Osteocyte (in vitro differentiated cells): ENCODE measurements at regions not wholly inside any gene's neighbourhood (a gene's known extent, or its start where the extent isn't known, plus 50 kb on each side); places are given as distances from the start of the nearest gene placed in this dataset.

ENCODE experiments used
- DNase-seq: peaks from one replicate; pipeline ENCODE4 v3.0.0; 2021; ENCODE audit warnings: mixed read lengths; ENCODE audit not compliant: unreplicated experiment; ENCODE audit errors: extremely low spot score
- H3K27ac Mint-ChIP-seq: one replicate; pipeline ENCODE4 v1.8.0; 2021; ENCODE audit warnings: mild to moderate bottlenecking, mixed read lengths; ENCODE audit not compliant: unreplicated experiment
- H3K27me3 Mint-ChIP-seq: one replicate; pipeline ENCODE4 v1.8.0; 2021; ENCODE audit warnings: mixed read lengths; ENCODE audit not compliant: unreplicated experiment
- H3K36me3 Mint-ChIP-seq: one replicate; pipeline ENCODE4 v1.8.0; 2021; ENCODE audit warnings: mixed read lengths; ENCODE audit not compliant: unreplicated experiment
- H3K4me1 Mint-ChIP-seq: one replicate; pipeline ENCODE4 v1.8.0; 2021; ENCODE audit warnings: mixed read lengths; ENCODE audit not compliant: unreplicated experiment
- H3K4me3 Mint-ChIP-seq: one replicate; pipeline ENCODE4 v1.8.0; 2021; ENCODE audit warnings: mild to moderate bottlenecking, moderate library complexity, mixed read lengths; ENCODE audit not compliant: unreplicated experiment
- H3K9me3 Mint-ChIP-seq: one replicate; pipeline ENCODE4 v1.8.0; 2021; ENCODE audit warnings: mixed read lengths; ENCODE audit not compliant: unreplicated experiment
- CTCF ChIP-seq: fragments of 200-600 bp; sonication (generic); IDR thresholded peaks from 2 replicates; pipeline ENCODE4 v1.5.0; 2021; ENCODE audit warnings: antibody characterized with exemption, mild to moderate bottlenecking, moderate library complexity

DNA sequence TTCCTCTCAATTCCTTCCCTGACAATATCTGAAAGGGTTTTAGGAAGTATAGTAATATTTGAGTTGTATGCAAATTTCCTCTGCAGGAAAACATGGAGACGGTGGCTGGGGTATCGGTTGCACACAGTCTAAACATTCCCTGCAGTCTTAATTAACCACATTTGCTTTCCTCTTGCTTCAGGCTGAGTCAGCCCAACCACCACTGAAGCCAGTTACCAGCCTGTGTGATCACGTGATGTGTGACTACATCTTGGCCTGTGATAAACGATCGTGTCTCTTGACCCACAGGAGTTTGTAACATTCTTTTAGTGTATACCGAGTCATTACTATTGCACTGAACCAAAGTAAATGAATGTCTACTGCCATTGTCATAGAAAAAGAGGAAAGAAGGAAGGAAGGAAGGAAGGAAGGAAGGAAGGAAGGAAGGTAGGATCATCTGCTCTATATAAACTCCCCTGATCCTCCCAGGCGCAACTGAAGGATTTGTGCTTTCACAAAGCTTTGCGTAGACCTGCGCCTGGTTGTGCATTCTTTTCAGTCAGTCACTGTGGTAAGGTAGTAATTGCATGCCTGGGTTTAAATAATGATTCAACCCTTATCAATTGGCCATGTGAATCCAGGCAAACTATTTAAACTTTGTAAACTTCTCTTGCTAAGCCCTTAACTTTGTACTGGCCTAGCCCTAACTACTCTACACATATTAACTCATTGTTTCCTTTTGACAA is 280.6 kb upstream of the SALL1 start:
- Mint-ChIP-seq H3K4me3 (no peak overlapping the region), H3K36me3 (no peaks in the 10 kb centered on the region), H3K9me3 (peaks cover 15% of the 10 kb centered on the region), H3K27me3 (no peaks in the 10 kb centered on the region), H3K27ac (no peak overlapping the region), H3K4me1 (no peaks in the 10 kb centered on the region)
- TF ChIP-seq CTCF = no peak
- DNase-seq = no peak

DNA sequence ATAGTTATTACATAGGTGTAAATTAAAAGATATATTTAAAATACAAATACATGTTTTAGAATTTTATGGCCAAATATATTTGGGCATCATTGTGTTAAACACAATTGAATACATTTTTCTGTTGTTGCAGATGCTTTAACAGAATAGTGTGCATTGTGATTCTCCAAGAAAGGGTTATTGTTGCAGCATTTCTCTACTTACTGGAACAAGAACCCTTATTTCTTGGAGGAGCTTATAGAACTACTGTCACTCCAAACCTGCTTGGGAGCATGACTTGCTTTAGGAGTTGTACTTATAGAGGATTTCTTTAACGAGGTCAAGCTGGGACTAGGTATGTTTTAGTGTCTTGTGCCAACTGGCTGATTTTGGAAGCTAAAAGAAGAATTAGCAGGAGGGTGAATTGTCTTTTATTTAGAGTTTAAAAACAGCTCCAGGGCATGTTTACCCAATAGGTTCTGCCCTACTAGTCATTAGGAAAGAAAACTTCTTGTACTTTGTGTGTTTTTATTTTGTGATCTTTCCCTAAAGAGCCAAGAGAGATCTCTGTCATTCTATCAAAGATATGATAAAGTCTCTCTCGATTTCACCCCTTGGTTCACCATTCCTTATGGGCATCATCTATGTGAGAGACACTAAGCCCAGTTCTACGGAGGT is 279.8 kb upstream of the SALL1 start:
- no peaks in the 10 kb centered on the region for H3K4me1 Mint-ChIP-seq
- no peaks in the 10 kb centered on the region for H3K36me3 Mint-ChIP-seq
- peaks cover 22% of the 10 kb centered on the region for H3K9me3 Mint-ChIP-seq
- no peak for DNase-seq
- H3K27ac Mint-ChIP-seq = no peak overlapping the region
- H3K27me3 Mint-ChIP-seq = no peaks in the 10 kb centered on the region
- H3K4me3 Mint-ChIP-seq = no peak overlapping the region
- no peak for TF ChIP-seq CTCF

- Mint-ChIP-seq H3K27ac (no peak overlapping the region), H3K36me3 (no peaks in the 10 kb centered on the region), H3K27me3 (no peaks in the 10 kb centered on the region), H3K4me1 (no peaks in the 10 kb centered on the region), H3K4me3 (no peak overlapping the region), H3K9me3 (peaks cover 25% of the 10 kb centered on the region)
- DNase-seq = no peak
- TF ChIP-seq CTCF = no peak
These were observed 278.0 kb upstream of the SALL1 start for GRCh38 chr16:51429041-51429440.

- DNase-seq = no peak
- Mint-ChIP-seq H3K4me1 (no peaks in the 10 kb centered on the region), H3K36me3 (no peaks in the 10 kb centered on the region), H3K9me3 (peaks cover 25% of the 10 kb centered on the region), H3K27me3 (no peaks in the 10 kb centered on the region), H3K4me3 (no peak overlapping the region), H3K27ac (no peak overlapping the region)
- no peak for TF ChIP-seq CTCF
These were observed 276.0 kb upstream of the SALL1 start for GRCh38 chr16:51427085-51427484.

GRCh38 chr16:51426276-51426675 is 275.2 kb upstream of the SALL1 start:
- H3K27me3 Mint-ChIP-seq = no peaks in the 10 kb centered on the region
- no peak for DNase-seq
- H3K4me3 Mint-ChIP-seq = no peak overlapping the region
- H3K4me1 Mint-ChIP-seq = no peaks in the 10 kb centered on the region
- peaks cover 29% of the 10 kb centered on the region for H3K9me3 Mint-ChIP-seq
- H3K36me3 Mint-ChIP-seq = no peaks in the 10 kb centered on the region
- no peak for TF ChIP-seq CTCF
- H3K27ac Mint-ChIP-seq = no peak overlapping the region
